Astrocyte of the spinal cord (primary cell): ENCODE measurements at regions not wholly inside any gene's neighbourhood (a gene's known extent, or its start where the extent isn't known, plus 50 kb on each side); places are given as distances from the start of the nearest gene placed in this dataset.

Experiments
- DNase-seq: peaks from one replicate; pipeline ENCODE4 v3.0.0; 2011; ENCODE audit warnings: low read depth, low spot score
- H3K4me3 ChIP-seq: 2 replicates; pipeline ENCODE4 v1.5.1; 2011; ENCODE audit warnings: low read depth, mild to moderate bottlenecking, low read length, moderate library complexity
- in situ Hi-C: cut with HindIII; loops from 2 replicates; pipeline ENCODE4 v1.10.0; 2017; ENCODE audit warnings: low sequenced_read_pairs
- TF ChIP-seq, protein P1 (sequence below): IDR thresholded peaks from 2 replicates; pipeline ENCODE4 v1.5.1; 2012; ENCODE audit warnings: low read depth, mild to moderate bottlenecking, low read length, inconsistent platforms

DNA sequence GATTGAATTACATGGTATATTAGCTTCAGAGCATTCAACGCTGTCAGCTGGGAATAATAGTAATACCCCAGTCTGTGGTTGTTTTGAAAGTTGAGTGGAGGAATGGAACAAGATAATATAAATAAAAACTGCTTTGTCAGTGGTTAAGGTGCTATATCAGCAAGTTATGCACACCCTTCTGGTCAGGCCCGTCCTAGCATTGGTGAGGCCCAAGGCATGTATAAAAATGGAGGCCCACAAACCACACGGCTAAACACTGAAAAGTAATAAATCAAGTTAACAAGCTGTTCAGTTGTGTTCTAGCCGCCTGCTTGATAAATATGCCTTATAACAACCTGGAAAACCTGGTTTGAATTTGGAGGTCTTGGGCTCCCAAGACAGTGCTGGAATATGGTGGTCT is 77.4 kb downstream of the PSMG1 start:
- no peak overlapping the region for H3K4me3 ChIP-seq
- no peak for DNase-seq
- in situ Hi-C loops, result no loop called here
- TF ChIP-seq, protein P1, sequence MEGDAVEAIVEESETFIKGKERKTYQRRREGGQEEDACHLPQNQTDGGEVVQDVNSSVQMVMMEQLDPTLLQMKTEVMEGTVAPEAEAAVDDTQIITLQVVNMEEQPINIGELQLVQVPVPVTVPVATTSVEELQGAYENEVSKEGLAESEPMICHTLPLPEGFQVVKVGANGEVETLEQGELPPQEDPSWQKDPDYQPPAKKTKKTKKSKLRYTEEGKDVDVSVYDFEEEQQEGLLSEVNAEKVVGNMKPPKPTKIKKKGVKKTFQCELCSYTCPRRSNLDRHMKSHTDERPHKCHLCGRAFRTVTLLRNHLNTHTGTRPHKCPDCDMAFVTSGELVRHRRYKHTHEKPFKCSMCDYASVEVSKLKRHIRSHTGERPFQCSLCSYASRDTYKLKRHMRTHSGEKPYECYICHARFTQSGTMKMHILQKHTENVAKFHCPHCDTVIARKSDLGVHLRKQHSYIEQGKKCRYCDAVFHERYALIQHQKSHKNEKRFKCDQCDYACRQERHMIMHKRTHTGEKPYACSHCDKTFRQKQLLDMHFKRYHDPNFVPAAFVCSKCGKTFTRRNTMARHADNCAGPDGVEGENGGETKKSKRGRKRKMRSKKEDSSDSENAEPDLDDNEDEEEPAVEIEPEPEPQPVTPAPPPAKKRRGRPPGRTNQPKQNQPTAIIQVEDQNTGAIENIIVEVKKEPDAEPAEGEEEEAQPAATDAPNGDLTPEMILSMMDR, result no peak

DNA sequence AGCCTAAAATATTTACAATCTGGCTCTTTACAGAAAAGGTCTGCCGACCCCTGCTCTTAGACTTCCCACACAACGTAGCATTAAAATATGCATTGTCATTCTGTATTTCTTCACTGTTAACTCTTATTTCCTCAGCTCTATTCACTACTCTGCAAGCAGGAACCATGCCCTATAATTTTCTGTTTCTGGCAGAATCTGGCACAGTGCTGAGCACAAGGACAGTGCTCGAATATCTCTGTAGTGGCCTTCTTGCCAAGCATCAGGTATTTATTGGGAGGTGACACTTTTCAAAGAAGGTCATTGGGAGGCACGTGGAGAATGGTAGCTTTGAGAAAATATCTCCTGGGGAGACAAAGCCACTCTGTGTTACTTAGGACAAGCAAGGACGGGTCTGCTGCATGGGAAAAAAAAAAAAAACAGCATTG is 77.9 kb downstream of the PSMG1 start:
- in situ Hi-C loops, result no loop called here
- no peak overlapping the region for H3K4me3 ChIP-seq
- TF ChIP-seq, protein P1, result no peak
- no peak for DNase-seq

DNA sequence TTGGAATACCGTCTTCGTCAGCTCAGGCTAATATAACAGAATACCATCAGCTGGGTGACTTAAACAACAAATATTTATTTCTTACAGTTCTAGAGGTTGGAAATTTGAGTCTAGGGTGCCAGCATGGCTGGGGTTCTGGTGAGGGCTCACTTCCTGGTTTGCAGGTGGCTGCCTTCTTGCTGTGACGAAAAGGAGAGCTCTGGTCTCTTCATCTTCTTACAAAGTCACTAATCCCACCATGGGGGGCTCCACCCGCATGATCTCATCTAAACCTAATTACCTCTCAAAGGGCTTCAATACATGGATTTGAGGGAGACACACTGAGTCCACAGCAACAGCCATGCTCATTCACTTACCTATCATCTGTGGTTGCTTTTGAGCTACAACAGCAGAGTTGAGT is 78.3 kb downstream of the PSMG1 start:
- in situ Hi-C loops, result no loop called here
- DNase-seq, result no peak
- TF ChIP-seq, protein P1, result no peak
- no peak overlapping the region for H3K4me3 ChIP-seq

DNA sequence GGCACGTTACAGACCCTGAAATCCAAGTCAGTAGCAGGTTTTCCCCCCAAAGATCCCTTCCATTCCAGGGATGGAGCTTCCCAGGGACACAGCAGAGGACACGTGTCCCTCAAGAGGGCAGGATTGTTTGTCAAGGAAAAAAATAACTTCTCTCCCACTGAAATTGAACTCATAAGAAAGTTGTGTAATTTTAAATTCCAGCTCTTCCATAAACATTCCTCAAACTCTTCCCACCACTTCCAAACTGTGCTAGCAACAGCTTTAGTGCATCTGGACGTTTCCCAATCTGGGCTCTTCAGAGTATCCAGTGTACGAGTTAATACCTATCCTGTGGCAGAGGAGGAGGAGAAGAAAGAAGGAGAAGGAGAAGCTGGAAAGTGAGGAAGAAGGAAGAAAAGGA is 79.6 kb downstream of the PSMG1 start:
- no peak for DNase-seq
- no peak overlapping the region for H3K4me3 ChIP-seq
- TF ChIP-seq, protein P1, result no peak
- in situ Hi-C loops, result no loop called here

DNA sequence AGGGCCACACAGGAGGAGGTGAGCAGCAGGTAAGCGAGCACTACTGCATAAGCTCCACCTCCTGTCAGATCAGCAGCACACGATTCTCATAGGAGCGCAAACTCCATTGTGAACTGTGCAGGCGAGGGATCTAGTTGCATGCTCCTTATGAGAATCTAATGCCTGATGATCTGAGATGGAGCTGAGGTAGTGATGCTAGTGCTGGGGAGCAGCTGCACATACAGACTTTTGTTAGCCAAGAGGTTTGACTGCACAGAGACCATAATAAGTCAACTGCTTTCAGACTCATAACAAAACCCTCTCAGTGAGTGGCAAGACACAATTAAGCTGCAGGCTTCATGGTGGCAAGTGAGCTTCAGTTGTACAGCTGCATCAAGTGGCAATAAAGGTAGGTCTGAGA is 83.4 kb downstream of the PSMG1 start:
- TF ChIP-seq, protein P1, result no peak
- DNase-seq, result no peak
- in situ Hi-C loops, result no loop called here
- H3K4me3 ChIP-seq, result no peak overlapping the region

DNA sequence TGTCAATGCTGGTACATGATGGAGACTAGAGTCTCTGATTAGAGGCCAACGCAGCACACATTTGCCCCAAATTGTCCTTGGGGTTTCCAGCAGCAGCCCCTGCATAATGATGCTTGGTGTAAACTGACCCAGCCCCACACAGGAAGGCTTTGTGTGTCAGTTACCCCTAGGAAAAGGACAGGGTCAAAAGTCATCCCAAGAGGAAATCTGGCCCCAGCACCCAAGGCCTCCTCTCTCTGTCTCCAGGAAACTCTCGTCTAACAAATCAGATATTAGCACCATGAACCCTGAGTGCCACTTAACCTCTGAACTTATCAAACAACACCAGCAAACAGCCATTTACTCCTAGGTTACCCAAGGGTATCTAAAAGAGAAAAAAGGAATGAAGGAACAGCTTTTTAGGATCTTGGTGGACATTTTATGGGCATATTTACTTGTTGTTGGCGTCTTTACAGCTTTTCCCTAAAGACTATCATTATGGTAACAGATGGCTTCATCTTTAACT is 84.5 kb downstream of the PSMG1 start:
- DNase-seq, result no peak
- TF ChIP-seq, protein P1, result no peak
- in situ Hi-C loops, result no loop called here
- H3K4me3 ChIP-seq, result no peak overlapping the region

DNA sequence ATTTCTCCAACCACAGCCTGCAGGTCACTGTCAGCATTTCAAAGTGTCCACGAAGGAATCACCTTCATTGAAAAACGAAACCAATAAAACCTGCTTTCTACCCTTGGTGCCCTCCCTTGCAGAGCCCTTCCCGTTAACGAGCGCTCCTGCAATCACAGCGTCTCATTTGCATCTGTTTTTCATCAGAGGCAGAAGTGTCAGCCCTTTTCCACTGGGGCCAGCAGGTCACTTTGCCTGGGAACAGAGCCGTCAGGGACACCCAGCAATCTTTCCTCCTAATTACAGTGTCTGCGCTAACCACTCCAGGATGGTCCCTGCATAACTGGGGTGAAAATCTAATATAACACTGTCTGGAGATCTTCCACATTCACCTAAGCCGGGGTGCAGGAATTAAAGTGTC is 85.3 kb downstream of the PSMG1 start:
- in situ Hi-C loops, result no loop called here
- no peak for DNase-seq
- TF ChIP-seq, protein P1, result no peak
- H3K4me3 ChIP-seq, result no peak overlapping the region
